K562 (cell line): ENCODE measurements at regions not wholly inside any gene's neighbourhood (a gene's known extent, or its start where the extent isn't known, plus 50 kb on each side); places are given as distances from the start of the nearest gene placed in this dataset.

ENCODE experiments used
- ATAC-seq: fragments of 200-7000 bp; cut with Tn5 transposase; 3 replicates; pipeline ENCODE4 v1.9.1; 2020; ENCODE audit warnings: moderate library complexity
- BruUV-seq: library from RNA; stranded (reverse); fragments of 400-500 nt; replicated peaks from 2 replicates; lab custom pipeline; 2021; lab: Mats Ljungman, UMichigan
- CTCF ChIA-PET: fragments of 300-600 bp; formaldehyde crosslinking; extraction: SDS; loops from one replicate; lab custom pipeline; 2021; ENCODE audit warnings: low intra/inter-chr PET ratio; lab: Yijun Ruan, JAX
- POLR2A ChIA-PET: fragments of 300-600, 350-650 bp; sonication (Branson Sonifier 250); formaldehyde crosslinking; extraction: SDS; loops from one replicate; lab custom pipeline; 2021; ENCODE audit warnings: antibody characterized with exemption, inconsistent platforms; lab: Yijun Ruan, JAX
- DNase-seq, 4 experiments: peaks; one replicate each; pipeline versions ENCODE4 v3.0.0 to v3.0.0-alpha.2; 2011 to 2018; ENCODE audit warnings: low spot score in 3 of 4, mixed read lengths in 3 of 4; ENCODE audit errors: extremely low read depth in 1 of 4
- FAIRE-seq: peaks from 2 replicates; lab custom pipeline; 2011; peaks lifted over from hg19 to GRCh38; lab: Jason Lieb, UNC
- H2AFZ ChIP-seq: 2 replicates; pipeline ENCODE4 v1.6.0; 2011; ENCODE audit warnings: low read depth, low read length, control low read depth, inconsistent platforms
- H3K27ac ChIP-seq: fragments of 200-600 bp; 3 replicates; pipeline ENCODE4 v1.8.0; 2011; ENCODE audit warnings: low read depth, mild to moderate bottlenecking, control low read depth, inconsistent platforms, low read length, moderate library complexity, mixed read lengths; ENCODE audit errors: extremely low read depth
- H3K27me3 ChIP-seq, 2 experiments: fragments of 300-600 bp in 1 of 2; 2 replicates in 1 of 2; 3 replicates in 1 of 2; pipeline versions ENCODE4 v1.6.0 to v1.8.0; 2011; ENCODE audit warnings: inconsistent platforms in 2 of 2, low read length in 2 of 2, mild to moderate bottlenecking in 1 of 2, mixed read lengths in 1 of 2, moderate library complexity in 1 of 2; ENCODE audit not compliant: control insufficient read depth in 2 of 2, insufficient read depth in 2 of 2
- H3K36me3 ChIP-seq: fragments of 300-600 bp; 3 replicates; pipeline ENCODE4 v1.8.0; 2011; ENCODE audit warnings: mild to moderate bottlenecking, low read length, inconsistent platforms; ENCODE audit not compliant: control insufficient read depth, insufficient read depth
- H3K4me1 ChIP-seq, 2 experiments: fragments of 200-600 bp in 1 of 2; replicated peaks in 1 of 2; 2 replicates in 1 of 2; 3 replicates in 1 of 2; pipeline versions ENCODE4 v1.5.1 to v1.8.0; 2011; ENCODE audit warnings: inconsistent platforms in 2 of 2, low read length in 2 of 2, mild to moderate bottlenecking in 1 of 2, mixed read lengths in 1 of 2, moderate library complexity in 1 of 2; ENCODE audit not compliant: control insufficient read depth in 2 of 2, insufficient read depth in 2 of 2
- H3K4me2 ChIP-seq: 2 replicates; pipeline ENCODE4 v1.6.1; 2011; ENCODE audit warnings: low read length, control low read depth, inconsistent platforms, mixed read lengths; ENCODE audit not compliant: insufficient read depth
- H3K4me3 ChIP-seq: fragments of 200-600 bp; sonication (generic), shearing (Covaris generic); 2 replicates; pipeline ENCODE4 v1.5.1; 2016; ENCODE audit warnings: control low read depth, inconsistent platforms
- H3K79me2 ChIP-seq: fragments of 200-600 bp; 3 replicates; pipeline ENCODE4 v1.8.0; 2011; ENCODE audit warnings: low read length, inconsistent platforms; ENCODE audit not compliant: control insufficient read depth, insufficient read depth
- H3K9ac ChIP-seq, 2 experiments: 2 replicates each; pipeline versions ENCODE4 v1.6.0 to v1.6.1; 2011; ENCODE audit warnings: low read depth in 2 of 2, low read length in 2 of 2, control low read depth in 1 of 2, inconsistent platforms in 1 of 2, mild to moderate bottlenecking in 1 of 2, mixed read lengths in 1 of 2; ENCODE audit not compliant: insufficient read depth in 1 of 2
- H3K9me1 ChIP-seq: one replicate; pipeline ENCODE4 v1.6.0; 2011; ENCODE audit warnings: inconsistent platforms, mild to moderate bottlenecking, low read length, moderate library complexity; ENCODE audit not compliant: control insufficient read depth, insufficient read depth
- H3K9me3 ChIP-seq: replicated peaks from 2 replicates; pipeline ENCODE4 v1.5.1; 2011; ENCODE audit warnings: low read depth, low read length, inconsistent platforms; ENCODE audit not compliant: control insufficient read depth, insufficient read depth
- H4K20me1 ChIP-seq: replicated peaks from 2 replicates; pipeline ENCODE4 v1.6.1; 2011; ENCODE audit warnings: low read length, inconsistent platforms, mixed read lengths; ENCODE audit not compliant: control insufficient read depth, insufficient read depth
- CHD1 ChIP-seq: fragments of 200-600 bp; sonication (generic); IDR thresholded peaks from one replicate; pipeline ENCODE4 v1.6.1; 2012; ENCODE audit warnings: mild to moderate bottlenecking, moderate library complexity, low read length, inconsistent platforms
- ETS1 ChIP-seq: conservative IDR thresholded peaks from 2 replicates; pipeline ENCODE4 v1.6.1; 2011; ENCODE audit warnings: low read depth, mild to moderate bottlenecking, low read length; ENCODE audit not compliant: control insufficient read depth
- HCFC1 ChIP-seq: IDR thresholded peaks from 2 replicates; pipeline ENCODE4 v1.6.1; 2012; ENCODE audit warnings: low read depth, low read length, improper control_type of control experiment
- NFIC ChIP-seq: fragments of 450-650 bp; IDR thresholded peaks from 2 replicates; pipeline ENCODE4 v1.6.1; 2017; ENCODE audit warnings: mild to moderate bottlenecking, inconsistent platforms
- NR0B1 ChIP-seq: fragments of 450-650 bp; IDR thresholded peaks from one replicate; pipeline ENCODE4 v1.6.1; 2018; ENCODE audit warnings: mild to moderate bottlenecking, moderate library complexity; ENCODE audit not compliant: partially characterized antibody
- POLR2AphosphoS5 ChIP-seq: IDR thresholded peaks from 2 replicates; pipeline ENCODE4 v1.6.1; 2011; ENCODE audit warnings: mild to moderate bottlenecking, low read depth, low read length, moderate library complexity; ENCODE audit not compliant: control insufficient read depth, insufficient read depth
- SNRNP70 ChIP-seq: fragments of 200-400 bp; formaldehyde crosslinking; optimal IDR thresholded peaks from 2 replicates; pipeline ENCODE3; 2017; ENCODE audit warnings: low read depth, low read length
- TOE1 ChIP-seq, 2 experiments: fragments of 450-650 bp in 1 of 2; sonication (generic) in 1 of 2; formaldehyde crosslinking in 1 of 2; IDR thresholded peaks; 2 replicates each; pipeline versions ENCODE4 v1.7.1 to v1.8.0; 2016 to 2022; ENCODE audit warnings: borderline replicate concordance in 2 of 2, mild to moderate bottlenecking in 2 of 2, antibody characterized with exemption in 1 of 2, inconsistent platforms in 1 of 2, low read depth in 1 of 2, missing genetic modification reagents in 1 of 2, moderate library complexity in 1 of 2
- WGBS: fragments of 100-300 bp; shearing (Covaris generic); methylation state at CpG from one replicate; pipeline ENCODE4 v1.1.6; 2016; ENCODE audit warnings: low coverage, mixed read lengths; ENCODE audit not compliant: insufficient coverage; ENCODE audit errors: missing lambda C conversion rate; 5-methylcytosine and 5-hydroxymethylcytosine counted together
- in situ Hi-C: fragments of 300-500 bp; cut with MboI; formaldehyde crosslinking; loops from 4 replicates; pipeline ENCODE4 v1.15.0; 2018; ENCODE audit warnings: inconsistent platforms, mixed read lengths
- intact Hi-C: fragments of 100-400 bp; cut with micrococcal nuclease; formaldehyde crosslinking; loops from 2 replicates; pipeline ENCODE4 v1.14.2; 2022

GRCh38 chr2:469514-469913 is 181.6 kb upstream of the ALKAL2 start:
- Histone ChIP-seq H3K79me2 (no peaks in the 10 kb centered on the region), H3K9me3 (no peaks in the 10 kb centered on the region), H3K4me1 (no peaks in the 10 kb centered on the region), H3K27me3 (peaks cover 11 to 38% of the 10 kb centered on the region in 2 experiments; a peak in 4 of 5 replicates), H3K36me3 (no peaks in the 10 kb centered on the region), H3K4me2 (no peak overlapping the region), H3K4me3 (no peak overlapping the region), H3K9ac (no peak overlapping the region), H4K20me1 (no peaks in the 10 kb centered on the region), H3K9me1 (no peaks in the 10 kb centered on the region), H2AFZ (no peak overlapping the region), H3K27ac (no peak overlapping the region)
- FAIRE-seq (no peak), DNase-seq (no peak), ATAC-seq (no peak)
- in situ Hi-C loops (no loop called here), intact Hi-C loops (no loop called here)
- CTCF ChIA-PET = no interaction called here
- POLR2A ChIA-PET = no interaction called here
- WGBS = 16% methylated on average over 16 of the region's 16 CpGs
- BruUV-seq = no TSS peak
- TF ChIP-seq TOE1 (IDR thresholded peaks at IDR 0.05; ENCODE audit: borderline replicate concordance) (no peak), TOE1 (CRISPR knock-in tag; IDR thresholded peaks at IDR 0.05; ENCODE audit: borderline replicate concordance, low read depth) (no peak), NFIC (no peak), CHD1 (no peak), NR0B1 (no peak), HCFC1 (no peak), POLR2AphosphoS5 (no peak), ETS1 (no peak), SNRNP70 (no peak)
